ENCODE measurements at regions not wholly inside any gene's neighbourhood (a gene's known extent, or its start where the extent isn't known, plus 50 kb on each side); places are given as distances from the start of the nearest gene placed in this dataset.

DNA sequence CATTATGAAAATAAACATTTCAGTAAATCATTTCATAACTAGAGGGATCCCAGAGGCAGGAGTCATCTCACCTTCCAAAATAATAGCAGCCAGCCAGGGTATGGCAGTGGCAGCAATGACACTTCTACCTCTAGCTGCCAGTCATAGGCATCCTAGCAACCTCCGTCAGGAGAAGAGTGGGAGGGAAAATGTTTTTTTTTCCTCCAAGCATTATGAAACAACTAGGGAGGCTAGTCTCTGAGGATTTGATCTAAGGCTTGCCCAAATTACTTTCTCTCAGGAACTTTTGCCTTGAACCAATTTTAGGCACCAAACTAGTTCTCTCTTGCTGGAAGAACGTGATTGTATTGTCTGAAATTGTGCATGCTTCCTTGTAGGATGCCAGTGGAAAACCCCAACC lies 208.7 kb upstream of the PREP start:
- ChIA-PET POLR2A (no interaction called here), CTCF (interaction anchor here (1.0 kb wide), 1 partner anchor 22 kb away, joined by 3 read pairs; no protein-coding TSS in a partner anchor)
- DNase-seq, result no peak
- H3K27me3 ChIP-seq (ENCODE audit: control insufficient read depth in 1 of 2, insufficient read depth in 2 of 2, low read length in 2 of 2), result no peaks in the 10 kb centered on the region
- H3K27ac ChIP-seq (ENCODE audit: low read depth in 1 of 2, low read length in 2 of 2), result no peak overlapping the region
- no peak for ATAC-seq (ENCODE audit: poor library complexity)
- H3K4me3 ChIP-seq (ENCODE audit: low read length), result no peak overlapping the region
- H3K36me3 ChIP-seq (ENCODE audit: insufficient read depth, low read length), result no peaks in the 10 kb centered on the region
- no peaks in the 10 kb centered on the region for H3K36me3 Mint-ChIP-seq (ENCODE audit: low read depth)
- no peaks in the 10 kb centered on the region for H3K4me1 ChIP-seq (ENCODE audit: insufficient read depth, low read length)
- intact Hi-C loops (cut with DNase I, micrococcal nuclease), result no loop called here
- no peak for TF ChIP-seq CTCF (IDR thresholded peaks at IDR 0.05)
- peaks cover 4% of the 10 kb centered on the region for H3K27me3 Mint-ChIP-seq
- no peaks in the 10 kb centered on the region for H3K4me1 Mint-ChIP-seq (ENCODE audit: low read depth)
- no peaks in the 10 kb centered on the region for H3K9me3 Mint-ChIP-seq
- H3K9me3 ChIP-seq (ENCODE audit: control insufficient read depth in 1 of 2, insufficient read depth in 1 of 2, low read length in 2 of 2), result no peaks in the 10 kb centered on the region
- H3K4me3 Mint-ChIP-seq, result no peak overlapping the region
- H3K27ac Mint-ChIP-seq, result no peak overlapping the region

DNA sequence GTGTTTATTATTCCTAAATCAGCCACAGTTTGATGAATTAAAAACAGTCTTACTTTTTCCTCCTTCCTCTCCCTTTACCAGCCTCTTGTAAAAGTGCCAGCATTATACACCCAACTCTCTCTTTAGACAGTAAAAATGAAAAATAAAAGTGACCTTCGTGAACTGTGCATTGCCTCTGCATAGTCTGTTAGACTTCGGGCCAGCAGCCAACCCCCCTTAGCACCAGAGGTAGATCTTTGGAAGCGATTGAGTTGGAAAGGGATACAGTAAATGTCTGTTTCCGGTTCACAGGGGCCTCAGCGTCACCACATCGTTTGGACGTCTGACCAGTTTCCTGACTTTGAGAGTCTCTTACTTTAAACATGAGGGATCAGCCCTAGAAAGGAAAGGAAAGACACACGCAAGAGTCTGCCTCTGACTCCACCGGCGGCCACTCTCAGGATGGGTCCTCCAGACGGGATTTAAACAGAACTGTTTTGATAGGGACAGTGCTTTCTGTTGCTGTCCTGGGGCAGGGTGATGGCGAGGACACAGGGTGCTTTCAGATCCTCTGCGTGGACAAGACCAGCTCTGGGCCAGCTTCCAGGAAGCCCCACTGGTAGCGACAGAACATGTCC lies 206.6 kb upstream of the PREP start:
- intact Hi-C loops (cut with DNase I, micrococcal nuclease), result no loop called here
- Mint-ChIP-seq H3K9me3 (no peaks in the 10 kb centered on the region), H3K27ac (no peak overlapping the region), H3K4me1 (ENCODE audit: low read depth) (no peaks in the 10 kb centered on the region), H3K4me3 (no peak overlapping the region), H3K36me3 (ENCODE audit: low read depth) (no peaks in the 10 kb centered on the region), H3K27me3 (no peaks in the 10 kb centered on the region)
- H3K27ac ChIP-seq (ENCODE audit: low read depth in 1 of 2, low read length in 2 of 2), result no peak overlapping the region
- no peaks in the 10 kb centered on the region for H3K36me3 ChIP-seq (ENCODE audit: insufficient read depth, low read length)
- ChIA-PET POLR2A (no interaction called here), CTCF (no interaction called here)
- TF ChIP-seq CTCF (IDR thresholded peaks at IDR 0.05), result no peak
- no peaks in the 10 kb centered on the region for H3K4me1 ChIP-seq (ENCODE audit: insufficient read depth, low read length)
- H3K27me3 ChIP-seq (ENCODE audit: control insufficient read depth in 1 of 2, insufficient read depth in 2 of 2, low read length in 2 of 2), result no peaks in the 10 kb centered on the region
- ATAC-seq (ENCODE audit: poor library complexity), result no peak
- no peaks in the 10 kb centered on the region for H3K9me3 ChIP-seq (ENCODE audit: control insufficient read depth in 1 of 2, insufficient read depth in 1 of 2, low read length in 2 of 2)
- no peak for DNase-seq
- no peak overlapping the region for H3K4me3 ChIP-seq (ENCODE audit: low read length)

- ChIA-PET CTCF (no interaction called here), POLR2A (no interaction called here)
- Histone ChIP-seq H3K27ac (ENCODE audit: low read depth in 1 of 2, low read length in 2 of 2) (no peak overlapping the region), H3K4me1 (ENCODE audit: insufficient read depth, low read length) (no peaks in the 10 kb centered on the region), H3K4me3 (ENCODE audit: low read length) (no peak overlapping the region), H3K36me3 (ENCODE audit: insufficient read depth, low read length) (no peaks in the 10 kb centered on the region), H3K27me3 (ENCODE audit: control insufficient read depth in 1 of 2, insufficient read depth in 2 of 2, low read length in 2 of 2) (no peaks in the 10 kb centered on the region), H3K9me3 (ENCODE audit: control insufficient read depth in 1 of 2, insufficient read depth in 1 of 2, low read length in 2 of 2) (no peaks in the 10 kb centered on the region)
- Mint-ChIP-seq H3K4me1 (ENCODE audit: low read depth) (no peaks in the 10 kb centered on the region), H3K27me3 (no peaks in the 10 kb centered on the region), H3K27ac (no peak overlapping the region), H3K36me3 (ENCODE audit: low read depth) (no peaks in the 10 kb centered on the region), H3K4me3 (no peak overlapping the region), H3K9me3 (no peaks in the 10 kb centered on the region)
- no peak for ATAC-seq (ENCODE audit: poor library complexity)
- TF ChIP-seq CTCF (IDR thresholded peaks at IDR 0.05), result no peak
- intact Hi-C loops (cut with DNase I, micrococcal nuclease), result no loop called here
- DNase-seq, result no peak
These were observed 206.0 kb upstream of the PREP start for GRCh38 chr6:105608711-105609374.
